ENCODE measurements at regions not wholly inside any gene's neighbourhood (a gene's known extent, or its start where the extent isn't known, plus 50 kb on each side); places are given as distances from the start of the nearest gene placed in this dataset.

DNA sequence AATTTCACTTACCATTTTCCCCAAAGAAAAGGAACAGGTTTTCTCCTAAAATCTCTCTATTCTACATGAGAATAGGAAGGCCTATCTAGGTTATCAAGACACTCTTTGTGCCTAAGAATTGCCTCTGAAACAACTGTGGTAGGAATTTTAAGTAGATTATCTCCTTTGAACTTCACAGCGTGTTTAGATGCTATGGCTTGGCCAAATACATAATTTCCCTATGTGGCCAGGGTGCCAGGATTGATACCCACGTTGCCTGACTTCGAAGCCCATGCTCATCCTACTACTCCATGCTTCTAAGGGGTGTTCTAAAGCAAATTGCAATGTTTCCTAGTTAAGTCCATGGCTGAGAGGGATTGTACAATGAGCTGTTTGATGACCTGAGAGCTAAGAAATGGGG lies 241.5 kb upstream of the FBXO33 start:
- TF ChIP-seq, protein P1, sequence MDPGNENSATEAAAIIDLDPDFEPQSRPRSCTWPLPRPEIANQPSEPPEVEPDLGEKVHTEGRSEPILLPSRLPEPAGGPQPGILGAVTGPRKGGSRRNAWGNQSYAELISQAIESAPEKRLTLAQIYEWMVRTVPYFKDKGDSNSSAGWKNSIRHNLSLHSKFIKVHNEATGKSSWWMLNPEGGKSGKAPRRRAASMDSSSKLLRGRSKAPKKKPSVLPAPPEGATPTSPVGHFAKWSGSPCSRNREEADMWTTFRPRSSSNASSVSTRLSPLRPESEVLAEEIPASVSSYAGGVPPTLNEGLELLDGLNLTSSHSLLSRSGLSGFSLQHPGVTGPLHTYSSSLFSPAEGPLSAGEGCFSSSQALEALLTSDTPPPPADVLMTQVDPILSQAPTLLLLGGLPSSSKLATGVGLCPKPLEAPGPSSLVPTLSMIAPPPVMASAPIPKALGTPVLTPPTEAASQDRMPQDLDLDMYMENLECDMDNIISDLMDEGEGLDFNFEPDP (CRISPR knock-in tag; conservative IDR thresholded peaks at IDR 0.05) = no peak
- TF ChIP-seq EHMT2 (IDR thresholded peaks at IDR 0.05; ENCODE audit: borderline replicate concordance, low read depth, low read length) (no peak), ZBTB20 (CRISPR knock-in tag; IDR thresholded peaks at IDR 0.05; ENCODE audit: borderline replicate concordance, low read depth) (no peak)
- TF ChIP-seq, protein P2, sequence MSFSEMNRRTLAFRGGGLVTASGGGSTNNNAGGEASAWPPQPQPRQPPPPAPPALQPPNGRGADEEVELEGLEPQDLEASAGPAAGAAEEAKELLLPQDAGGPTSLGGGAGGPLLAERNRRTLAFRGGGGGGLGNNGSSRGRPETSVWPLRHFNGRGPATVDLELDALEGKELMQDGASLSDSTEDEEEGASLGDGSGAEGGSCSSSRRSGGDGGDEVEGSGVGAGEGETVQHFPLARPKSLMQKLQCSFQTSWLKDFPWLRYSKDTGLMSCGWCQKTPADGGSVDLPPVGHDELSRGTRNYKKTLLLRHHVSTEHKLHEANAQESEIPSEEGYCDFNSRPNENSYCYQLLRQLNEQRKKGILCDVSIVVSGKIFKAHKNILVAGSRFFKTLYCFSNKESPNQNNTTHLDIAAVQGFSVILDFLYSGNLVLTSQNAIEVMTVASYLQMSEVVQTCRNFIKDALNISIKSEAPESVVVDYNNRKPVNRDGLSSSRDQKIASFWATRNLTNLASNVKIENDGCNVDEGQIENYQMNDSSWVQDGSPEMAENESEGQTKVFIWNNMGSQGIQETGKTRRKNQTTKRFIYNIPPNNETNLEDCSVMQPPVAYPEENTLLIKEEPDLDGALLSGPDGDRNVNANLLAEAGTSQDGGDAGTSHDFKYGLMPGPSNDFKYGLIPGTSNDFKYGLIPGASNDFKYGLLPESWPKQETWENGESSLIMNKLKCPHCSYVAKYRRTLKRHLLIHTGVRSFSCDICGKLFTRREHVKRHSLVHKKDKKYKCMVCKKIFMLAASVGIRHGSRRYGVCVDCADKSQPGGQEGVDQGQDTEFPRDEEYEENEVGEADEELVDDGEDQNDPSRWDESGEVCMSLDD (CRISPR knock-in tag; IDR thresholded peaks at IDR 0.05; ENCODE audit: borderline replicate concordance) = no peak
- TF ChIP-seq, protein P3, sequence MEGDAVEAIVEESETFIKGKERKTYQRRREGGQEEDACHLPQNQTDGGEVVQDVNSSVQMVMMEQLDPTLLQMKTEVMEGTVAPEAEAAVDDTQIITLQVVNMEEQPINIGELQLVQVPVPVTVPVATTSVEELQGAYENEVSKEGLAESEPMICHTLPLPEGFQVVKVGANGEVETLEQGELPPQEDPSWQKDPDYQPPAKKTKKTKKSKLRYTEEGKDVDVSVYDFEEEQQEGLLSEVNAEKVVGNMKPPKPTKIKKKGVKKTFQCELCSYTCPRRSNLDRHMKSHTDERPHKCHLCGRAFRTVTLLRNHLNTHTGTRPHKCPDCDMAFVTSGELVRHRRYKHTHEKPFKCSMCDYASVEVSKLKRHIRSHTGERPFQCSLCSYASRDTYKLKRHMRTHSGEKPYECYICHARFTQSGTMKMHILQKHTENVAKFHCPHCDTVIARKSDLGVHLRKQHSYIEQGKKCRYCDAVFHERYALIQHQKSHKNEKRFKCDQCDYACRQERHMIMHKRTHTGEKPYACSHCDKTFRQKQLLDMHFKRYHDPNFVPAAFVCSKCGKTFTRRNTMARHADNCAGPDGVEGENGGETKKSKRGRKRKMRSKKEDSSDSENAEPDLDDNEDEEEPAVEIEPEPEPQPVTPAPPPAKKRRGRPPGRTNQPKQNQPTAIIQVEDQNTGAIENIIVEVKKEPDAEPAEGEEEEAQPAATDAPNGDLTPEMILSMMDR (CRISPR knock-in tag; IDR thresholded peaks at IDR 0.05) = no peak

All from HepG2 (cell line).